ENCODE measurements at regions not wholly inside any gene's neighbourhood (a gene's known extent, or its start where the extent isn't known, plus 50 kb on each side); places are given as distances from the start of the nearest gene placed in this dataset.

DNA sequence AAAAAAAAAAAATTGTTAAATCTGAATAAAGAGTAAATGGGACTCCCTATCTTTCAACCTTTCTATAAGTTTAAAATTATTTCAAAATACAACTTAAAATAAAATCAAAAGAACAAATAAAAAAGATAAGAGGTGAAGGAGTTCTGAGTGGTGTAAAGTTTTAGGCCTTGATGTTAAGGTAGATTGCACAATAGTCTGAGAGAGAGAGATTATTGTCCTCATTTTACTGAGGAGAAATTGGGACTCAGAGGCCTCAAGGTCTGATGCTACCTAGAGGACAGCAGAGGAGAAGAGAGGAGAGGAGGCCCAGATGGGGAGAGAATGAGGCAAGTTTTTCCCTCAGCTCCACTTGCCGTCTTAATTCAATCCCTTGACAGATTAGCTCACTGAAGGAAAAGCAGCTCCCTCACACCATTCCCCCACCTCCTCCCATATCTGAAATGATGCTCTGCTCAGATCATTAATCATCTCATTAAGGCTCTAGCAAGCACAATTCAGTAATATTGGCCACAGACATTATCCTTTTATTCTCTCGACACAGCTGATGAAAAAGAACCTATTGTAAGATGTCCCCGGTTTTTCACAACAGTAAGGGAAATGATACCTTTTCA lies 106.3 kb upstream of the PTPN13 start:
- TF ChIP-seq EZH2 (IDR thresholded peaks at IDR 0.05; ENCODE audit: insufficient read depth, poor library complexity, severe bottlenecking) (no peak), EZH2phosphoT487 (IDR thresholded peaks at IDR 0.05; ENCODE audit: insufficient read depth, low read depth) (no peak)
